ENCODE measurements at regions not wholly inside any gene's neighbourhood (a gene's known extent, or its start where the extent isn't known, plus 50 kb on each side); places are given as distances from the start of the nearest gene placed in this dataset.

- FAIRE-seq (no peak), DNase-seq (ENCODE audit: insufficient read length) (no peak)
- no peak for TF ChIP-seq POLR2AphosphoS5 (IDR thresholded peaks at IDR 0.05; ENCODE audit: low read depth, low read length)
- no peak for TF ChIP-seq POLR2A (IDR thresholded peaks at IDR 0.05; ENCODE audit: low read depth, low read length)
- no peak for TF ChIP-seq TAF1 (IDR thresholded peaks at IDR 0.05; ENCODE audit: borderline replicate concordance, low read depth, low read length)
Observed at GRCh38 chr18:24877546-24877945, 417.1 kb downstream of the HRH4 start.

- TF ChIP-seq POLR2A (IDR thresholded peaks at IDR 0.05; ENCODE audit: low read depth, low read length) (no peak), TAF1 (IDR thresholded peaks at IDR 0.05; ENCODE audit: borderline replicate concordance, low read depth, low read length) (no peak), POLR2AphosphoS5 (IDR thresholded peaks at IDR 0.05; ENCODE audit: low read depth, low read length) (no peak)
- DNase-seq (ENCODE audit: insufficient read length) (no peak), FAIRE-seq (no peak)
Observed at GRCh38 chr18:24878289-24878688, 417.9 kb downstream of the HRH4 start.

GRCh38 chr18:24885276-24885675 lies 424.8 kb downstream of the HRH4 start:
- no peak for FAIRE-seq
- TF ChIP-seq POLR2A (IDR thresholded peaks at IDR 0.05; ENCODE audit: low read depth, low read length), result no peak
- TF ChIP-seq TAF1 (IDR thresholded peaks at IDR 0.05; ENCODE audit: borderline replicate concordance, low read depth, low read length), result no peak
- no peak for TF ChIP-seq POLR2AphosphoS5 (IDR thresholded peaks at IDR 0.05; ENCODE audit: low read depth, low read length)
- DNase-seq (ENCODE audit: insufficient read length), result no peak

GRCh38 chr18:24894880-24895279 lies 434.4 kb downstream of the HRH4 start:
- TF ChIP-seq POLR2AphosphoS5 (IDR thresholded peaks at IDR 0.05; ENCODE audit: low read depth, low read length) (no peak), TAF1 (IDR thresholded peaks at IDR 0.05; ENCODE audit: borderline replicate concordance, low read depth, low read length) (no peak), POLR2A (IDR thresholded peaks at IDR 0.05; ENCODE audit: low read depth, low read length) (no peak)
- DNase-seq (ENCODE audit: insufficient read length) (no peak), FAIRE-seq (no peak)

- FAIRE-seq (no peak), DNase-seq (ENCODE audit: insufficient read length) (no peak)
- TF ChIP-seq TAF1 (IDR thresholded peaks at IDR 0.05; ENCODE audit: borderline replicate concordance, low read depth, low read length), result no peak
- TF ChIP-seq POLR2AphosphoS5 (IDR thresholded peaks at IDR 0.05; ENCODE audit: low read depth, low read length), result no peak
Observed at GRCh38 chr18:24897461-24897860, 437.0 kb downstream of the HRH4 start.

DNA sequence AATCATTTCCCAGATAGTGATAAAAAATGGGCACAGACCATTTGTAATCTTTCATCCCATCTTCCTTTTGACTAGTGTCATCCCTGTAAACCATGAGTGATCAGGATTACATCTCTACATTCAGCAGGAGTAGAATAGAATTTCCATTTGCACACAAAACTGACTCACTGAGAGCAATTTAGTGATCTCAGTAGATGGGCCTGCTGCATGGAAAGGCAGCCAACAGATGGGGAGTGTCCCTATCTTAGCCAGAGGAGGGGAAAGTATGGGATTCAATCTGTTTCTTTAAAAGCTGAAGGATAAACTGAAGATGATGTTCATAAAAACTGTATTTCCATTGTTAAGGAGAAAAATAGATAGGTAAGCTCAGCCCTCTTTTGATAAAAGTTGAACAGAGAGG lies 441.7 kb downstream of the ZNF521 start:
- FAIRE-seq, result no peak
- no peak for DNase-seq (ENCODE audit: insufficient read length)
- no peak for TF ChIP-seq POLR2A (IDR thresholded peaks at IDR 0.05; ENCODE audit: low read depth, low read length)
- TF ChIP-seq TAF1 (IDR thresholded peaks at IDR 0.05; ENCODE audit: borderline replicate concordance, low read depth, low read length), result no peak
- no peak for TF ChIP-seq POLR2AphosphoS5 (IDR thresholded peaks at IDR 0.05; ENCODE audit: low read depth, low read length)

GRCh38 chr18:24913507-24914170 lies 438.3 kb downstream of the ZNF521 start:
- FAIRE-seq (no peak), DNase-seq (ENCODE audit: insufficient read length) (no peak)

DNA sequence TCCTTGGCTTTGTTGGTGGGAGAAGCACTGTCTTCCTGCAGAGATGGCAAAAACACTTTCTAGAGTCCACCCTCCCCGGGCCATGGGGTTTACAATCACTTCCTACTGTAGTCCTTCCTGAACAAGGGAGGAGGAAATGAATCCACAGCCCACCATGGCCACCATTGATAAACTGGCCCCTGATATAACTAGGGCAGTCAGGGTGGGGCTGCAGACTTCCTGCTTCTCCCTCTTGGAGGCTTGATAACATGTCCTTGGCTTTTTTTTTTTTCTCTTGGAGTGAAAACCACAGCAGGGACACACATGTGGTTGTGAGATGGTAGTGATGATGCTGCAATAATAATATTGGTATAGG lies 437.8 kb downstream of the ZNF521 start:
- no peak for DNase-seq (ENCODE audit: insufficient read length)
- no peak for FAIRE-seq
- TF ChIP-seq POLR2A (IDR thresholded peaks at IDR 0.05; ENCODE audit: low read depth, low read length) (no peak), POLR2AphosphoS5 (IDR thresholded peaks at IDR 0.05; ENCODE audit: low read depth, low read length) (no peak)

More at GRCh38 chr18:24913507-24914170, 438.3 kb downstream of the ZNF521 start:
- TF ChIP-seq TAF1 (IDR thresholded peaks at IDR 0.05; ENCODE audit: borderline replicate concordance, low read depth, low read length), result no peak
- no peak for TF ChIP-seq POLR2A (IDR thresholded peaks at IDR 0.05; ENCODE audit: low read depth, low read length)
- TF ChIP-seq POLR2AphosphoS5 (IDR thresholded peaks at IDR 0.05; ENCODE audit: low read depth, low read length), result no peak

DNA sequence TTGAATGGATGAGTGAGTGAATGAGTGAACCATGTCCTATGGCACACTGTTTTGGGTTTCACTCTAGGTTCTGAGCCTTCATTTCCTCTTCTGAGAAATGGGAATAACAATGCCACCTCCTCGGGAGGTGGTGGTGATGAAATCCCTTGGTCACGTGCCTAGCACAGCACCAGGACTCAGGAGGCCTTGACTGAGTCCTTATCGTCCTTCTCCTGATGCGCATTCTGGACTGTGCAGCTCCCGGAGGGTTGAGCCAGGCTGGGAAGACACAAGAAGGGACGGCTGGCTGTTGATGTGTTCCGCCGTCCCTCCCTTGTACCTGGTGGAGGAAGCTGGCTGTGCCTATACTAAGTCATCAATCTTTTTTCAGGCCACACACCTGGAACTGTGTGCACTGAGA lies 437.3 kb downstream of the ZNF521 start:
- no peak for DNase-seq (ENCODE audit: insufficient read length)
- FAIRE-seq, result no peak
- no peak for TF ChIP-seq POLR2AphosphoS5 (IDR thresholded peaks at IDR 0.05; ENCODE audit: low read depth, low read length)
- no peak for TF ChIP-seq TAF1 (IDR thresholded peaks at IDR 0.05; ENCODE audit: borderline replicate concordance, low read depth, low read length)
- no peak for TF ChIP-seq POLR2A (IDR thresholded peaks at IDR 0.05; ENCODE audit: low read depth, low read length)

GRCh38 chr18:24915547-24915946 lies 436.4 kb downstream of the ZNF521 start:
- no peak for DNase-seq (ENCODE audit: insufficient read length)
- TF ChIP-seq POLR2AphosphoS5 (IDR thresholded peaks at IDR 0.05; ENCODE audit: low read depth, low read length) (no peak), TAF1 (IDR thresholded peaks at IDR 0.05; ENCODE audit: borderline replicate concordance, low read depth, low read length) (no peak), POLR2A (IDR thresholded peaks at IDR 0.05; ENCODE audit: low read depth, low read length) (no peak)
- FAIRE-seq, result no peak

DNA sequence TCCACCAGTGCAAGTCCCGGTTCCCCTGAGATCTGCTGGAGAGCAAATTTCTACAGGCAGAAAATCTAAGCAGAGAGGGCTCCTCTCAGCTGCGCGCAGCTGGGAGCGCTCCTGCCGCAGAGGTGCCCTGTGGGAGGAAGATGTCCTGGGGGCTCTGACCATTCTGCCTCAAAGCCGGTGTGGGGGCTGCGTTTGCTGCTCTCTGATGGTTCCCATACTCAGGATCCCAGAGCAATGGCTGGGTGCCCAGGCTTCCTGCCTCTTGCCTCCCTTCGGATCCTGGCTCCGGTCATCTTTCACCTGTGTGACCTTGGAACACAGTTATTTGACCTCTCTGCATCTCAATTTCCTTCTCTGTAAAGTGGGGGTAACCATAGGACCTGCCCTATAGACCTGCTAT lies 434.2 kb downstream of the ZNF521 start:
- TF ChIP-seq POLR2AphosphoS5 (IDR thresholded peaks at IDR 0.05; ENCODE audit: low read depth, low read length) (no peak), POLR2A (IDR thresholded peaks at IDR 0.05; ENCODE audit: low read depth, low read length) (no peak), TAF1 (IDR thresholded peaks at IDR 0.05; ENCODE audit: borderline replicate concordance, low read depth, low read length) (no peak)
- no peak for FAIRE-seq
- DNase-seq (ENCODE audit: insufficient read length), result no peak

DNA sequence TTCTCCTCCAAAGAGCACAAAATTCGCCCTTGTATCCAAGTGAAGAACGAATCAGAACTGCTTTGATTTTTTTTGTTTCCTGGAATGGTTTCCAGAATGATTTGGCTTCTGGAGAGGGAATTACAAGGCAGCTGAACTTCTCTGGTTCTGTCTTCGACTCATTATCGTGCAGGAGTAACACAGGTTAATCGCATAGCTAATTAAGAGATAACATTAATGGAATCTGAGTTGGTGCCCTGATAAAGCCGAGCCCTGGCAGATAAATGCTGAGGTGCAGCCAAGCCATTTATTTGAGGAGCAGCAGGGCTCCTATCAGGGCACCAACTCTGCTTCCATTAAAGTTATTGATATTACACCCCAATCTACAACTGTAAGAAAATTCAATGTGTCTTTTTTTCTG lies 433.7 kb downstream of the ZNF521 start:
- DNase-seq (ENCODE audit: insufficient read length) (no peak), FAIRE-seq (no peak)
- TF ChIP-seq POLR2AphosphoS5 (IDR thresholded peaks at IDR 0.05; ENCODE audit: low read depth, low read length) (no peak), TAF1 (IDR thresholded peaks at IDR 0.05; ENCODE audit: borderline replicate concordance, low read depth, low read length) (no peak), POLR2A (IDR thresholded peaks at IDR 0.05; ENCODE audit: low read depth, low read length) (no peak)
